ENCODE measurements at regions not wholly inside any gene's neighbourhood (a gene's known extent, or its start where the extent isn't known, plus 50 kb on each side); places are given as distances from the start of the nearest gene placed in this dataset.

- Mint-ChIP-seq H3K4me3 (no peak overlapping the region), H3K36me3 (ENCODE audit: low read depth) (no peaks in the 10 kb centered on the region), H3K9me3 (no peaks in the 10 kb centered on the region), H3K27ac (no peak overlapping the region), H3K4me1 (peaks cover 3% of the 10 kb centered on the region; the same call in 1 of the 3 replicates), H3K27me3 (ENCODE audit: insufficient read depth, low read depth, poor library complexity) (peaks cover 5% of the 10 kb centered on the region)
- no peak overlapping the region for H3K4me3 ChIP-seq
- DNase-seq (ENCODE audit: low spot score) (no peak), ATAC-seq (no peak)
- no peak overlapping the region for H3K27ac ChIP-seq (ENCODE audit: low read depth)
- no peaks in the 10 kb centered on the region for H3K36me3 ChIP-seq (ENCODE audit: insufficient read depth)
- H4K20me1 ChIP-seq (replicated peaks; ENCODE audit: insufficient read depth): no peaks in the 10 kb centered on the region
- no peak overlapping the region for H3K4me2 ChIP-seq
- no peaks in the 10 kb centered on the region for H3K79me2 ChIP-seq (replicated peaks; ENCODE audit: insufficient read depth)
- no peaks in the 10 kb centered on the region for H3K27me3 ChIP-seq (ENCODE audit: insufficient read depth)
- H2AFZ ChIP-seq: no peak overlapping the region
- no peaks in the 10 kb centered on the region for H3F3A ChIP-seq (replicated peaks; ENCODE audit: low read depth)
- TF ChIP-seq ZNF114 (CRISPR knock-in tag; IDR thresholded peaks at IDR 0.05): no peak
- no peak for TF ChIP-seq NANOG (IDR thresholded peaks at IDR 0.05; ENCODE audit: borderline replicate concordance)
- TF ChIP-seq, protein P1, sequence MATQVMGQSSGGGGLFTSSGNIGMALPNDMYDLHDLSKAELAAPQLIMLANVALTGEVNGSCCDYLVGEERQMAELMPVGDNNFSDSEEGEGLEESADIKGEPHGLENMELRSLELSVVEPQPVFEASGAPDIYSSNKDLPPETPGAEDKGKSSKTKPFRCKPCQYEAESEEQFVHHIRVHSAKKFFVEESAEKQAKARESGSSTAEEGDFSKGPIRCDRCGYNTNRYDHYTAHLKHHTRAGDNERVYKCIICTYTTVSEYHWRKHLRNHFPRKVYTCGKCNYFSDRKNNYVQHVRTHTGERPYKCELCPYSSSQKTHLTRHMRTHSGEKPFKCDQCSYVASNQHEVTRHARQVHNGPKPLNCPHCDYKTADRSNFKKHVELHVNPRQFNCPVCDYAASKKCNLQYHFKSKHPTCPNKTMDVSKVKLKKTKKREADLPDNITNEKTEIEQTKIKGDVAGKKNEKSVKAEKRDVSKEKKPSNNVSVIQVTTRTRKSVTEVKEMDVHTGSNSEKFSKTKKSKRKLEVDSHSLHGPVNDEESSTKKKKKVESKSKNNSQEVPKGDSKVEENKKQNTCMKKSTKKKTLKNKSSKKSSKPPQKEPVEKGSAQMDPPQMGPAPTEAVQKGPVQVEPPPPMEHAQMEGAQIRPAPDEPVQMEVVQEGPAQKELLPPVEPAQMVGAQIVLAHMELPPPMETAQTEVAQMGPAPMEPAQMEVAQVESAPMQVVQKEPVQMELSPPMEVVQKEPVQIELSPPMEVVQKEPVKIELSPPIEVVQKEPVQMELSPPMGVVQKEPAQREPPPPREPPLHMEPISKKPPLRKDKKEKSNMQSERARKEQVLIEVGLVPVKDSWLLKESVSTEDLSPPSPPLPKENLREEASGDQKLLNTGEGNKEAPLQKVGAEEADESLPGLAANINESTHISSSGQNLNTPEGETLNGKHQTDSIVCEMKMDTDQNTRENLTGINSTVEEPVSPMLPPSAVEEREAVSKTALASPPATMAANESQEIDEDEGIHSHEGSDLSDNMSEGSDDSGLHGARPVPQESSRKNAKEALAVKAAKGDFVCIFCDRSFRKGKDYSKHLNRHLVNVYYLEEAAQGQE (IDR thresholded peaks at IDR 0.05; ENCODE audit: unreplicated experiment): no peak
- no peak for TF ChIP-seq STAT1 (IDR thresholded peaks at IDR 0.05; ENCODE audit: unreplicated experiment)
- no peak for TF ChIP-seq POLR2AphosphoS5 (IDR thresholded peaks at IDR 0.05; ENCODE audit: low read depth)
- TF ChIP-seq EZH2phosphoT487 (IDR thresholded peaks at IDR 0.05; ENCODE audit: unreplicated experiment): no peak
- TF ChIP-seq ZNF331 (CRISPR knock-in tag; IDR thresholded peaks at IDR 0.05; ENCODE audit: low read depth): no peak
- TF ChIP-seq CTCF (conservative IDR thresholded peaks at IDR 0.05; ENCODE audit: low read depth in 2 of 2): no peak
- no peak for TF ChIP-seq EZH2 (IDR thresholded peaks at IDR 0.05; ENCODE audit: low read depth, unreplicated experiment)
- TF ChIP-seq, protein P2, sequence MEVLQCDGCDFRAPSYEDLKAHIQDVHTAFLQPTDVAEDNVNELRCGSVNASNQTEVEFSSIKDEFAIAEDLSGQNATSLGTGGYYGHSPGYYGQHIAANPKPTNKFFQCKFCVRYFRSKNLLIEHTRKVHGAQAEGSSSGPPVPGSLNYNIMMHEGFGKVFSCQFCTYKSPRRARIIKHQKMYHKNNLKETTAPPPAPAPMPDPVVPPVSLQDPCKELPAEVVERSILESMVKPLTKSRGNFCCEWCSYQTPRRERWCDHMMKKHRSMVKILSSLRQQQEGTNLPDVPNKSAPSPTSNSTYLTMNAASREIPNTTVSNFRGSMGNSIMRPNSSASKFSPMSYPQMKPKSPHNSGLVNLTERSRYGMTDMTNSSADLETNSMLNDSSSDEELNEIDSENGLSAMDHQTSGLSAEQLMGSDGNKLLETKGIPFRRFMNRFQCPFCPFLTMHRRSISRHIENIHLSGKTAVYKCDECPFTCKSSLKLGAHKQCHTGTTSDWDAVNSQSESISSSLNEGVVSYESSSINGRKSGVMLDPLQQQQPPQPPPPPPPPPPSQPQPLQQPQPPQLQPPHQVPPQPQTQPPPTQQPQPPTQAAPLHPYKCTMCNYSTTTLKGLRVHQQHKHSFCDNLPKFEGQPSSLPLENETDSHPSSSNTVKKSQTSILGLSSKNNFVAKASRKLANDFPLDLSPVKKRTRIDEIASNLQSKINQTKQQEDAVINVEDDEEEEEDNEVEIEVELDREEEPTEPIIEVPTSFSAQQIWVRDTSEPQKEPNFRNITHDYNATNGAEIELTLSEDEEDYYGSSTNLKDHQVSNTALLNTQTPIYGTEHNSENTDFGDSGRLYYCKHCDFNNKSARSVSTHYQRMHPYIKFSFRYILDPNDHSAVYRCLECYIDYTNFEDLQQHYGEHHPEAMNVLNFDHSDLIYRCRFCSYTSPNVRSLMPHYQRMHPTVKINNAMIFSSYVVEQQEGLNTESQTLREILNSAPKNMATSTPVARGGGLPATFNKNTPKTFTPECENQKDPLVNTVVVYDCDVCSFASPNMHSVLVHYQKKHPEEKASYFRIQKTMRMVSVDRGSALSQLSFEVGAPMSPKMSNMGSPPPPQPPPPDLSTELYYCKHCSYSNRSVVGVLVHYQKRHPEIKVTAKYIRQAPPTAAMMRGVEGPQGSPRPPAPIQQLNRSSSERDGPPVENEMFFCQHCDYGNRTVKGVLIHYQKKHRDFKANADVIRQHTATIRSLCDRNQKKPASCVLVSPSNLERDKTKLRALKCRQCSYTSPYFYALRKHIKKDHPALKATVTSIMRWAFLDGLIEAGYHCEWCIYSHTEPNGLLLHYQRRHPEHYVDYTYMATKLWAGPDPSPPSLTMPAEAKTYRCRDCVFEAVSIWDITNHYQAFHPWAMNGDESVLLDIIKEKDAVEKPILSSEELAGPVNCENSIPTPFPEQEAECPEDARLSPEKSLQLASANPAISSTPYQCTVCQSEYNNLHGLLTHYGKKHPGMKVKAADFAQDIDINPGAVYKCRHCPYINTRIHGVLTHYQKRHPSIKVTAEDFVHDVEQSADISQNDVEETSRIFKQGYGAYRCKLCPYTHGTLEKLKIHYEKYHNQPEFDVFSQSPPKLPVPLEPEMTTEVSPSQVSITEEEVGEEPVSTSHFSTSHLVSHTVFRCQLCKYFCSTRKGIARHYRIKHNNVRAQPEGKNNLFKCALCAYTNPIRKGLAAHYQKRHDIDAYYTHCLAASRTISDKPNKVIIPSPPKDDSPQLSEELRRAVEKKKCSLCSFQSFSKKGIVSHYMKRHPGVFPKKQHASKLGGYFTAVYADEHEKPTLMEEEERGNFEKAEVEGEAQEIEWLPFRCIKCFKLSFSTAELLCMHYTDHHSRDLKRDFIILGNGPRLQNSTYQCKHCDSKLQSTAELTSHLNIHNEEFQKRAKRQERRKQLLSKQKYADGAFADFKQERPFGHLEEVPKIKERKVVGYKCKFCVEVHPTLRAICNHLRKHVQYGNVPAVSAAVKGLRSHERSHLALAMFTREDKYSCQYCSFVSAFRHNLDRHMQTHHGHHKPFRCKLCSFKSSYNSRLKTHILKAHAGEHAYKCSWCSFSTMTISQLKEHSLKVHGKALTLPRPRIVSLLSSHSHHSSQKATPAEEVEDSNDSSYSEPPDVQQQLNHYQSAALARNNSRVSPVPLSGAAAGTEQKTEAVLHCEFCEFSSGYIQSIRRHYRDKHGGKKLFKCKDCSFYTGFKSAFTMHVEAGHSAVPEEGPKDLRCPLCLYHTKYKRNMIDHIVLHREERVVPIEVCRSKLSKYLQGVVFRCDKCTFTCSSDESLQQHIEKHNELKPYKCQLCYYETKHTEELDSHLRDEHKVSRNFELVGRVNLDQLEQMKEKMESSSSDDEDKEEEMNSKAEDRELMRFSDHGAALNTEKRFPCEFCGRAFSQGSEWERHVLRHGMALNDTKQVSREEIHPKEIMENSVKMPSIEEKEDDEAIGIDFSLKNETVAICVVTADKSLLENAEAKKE (CRISPR knock-in tag; IDR thresholded peaks at IDR 0.05): no peak
- TF ChIP-seq CREB1 (CRISPR knock-in tag; IDR thresholded peaks at IDR 0.05; ENCODE audit: low read depth): no peak
- TF ChIP-seq, protein P3, sequence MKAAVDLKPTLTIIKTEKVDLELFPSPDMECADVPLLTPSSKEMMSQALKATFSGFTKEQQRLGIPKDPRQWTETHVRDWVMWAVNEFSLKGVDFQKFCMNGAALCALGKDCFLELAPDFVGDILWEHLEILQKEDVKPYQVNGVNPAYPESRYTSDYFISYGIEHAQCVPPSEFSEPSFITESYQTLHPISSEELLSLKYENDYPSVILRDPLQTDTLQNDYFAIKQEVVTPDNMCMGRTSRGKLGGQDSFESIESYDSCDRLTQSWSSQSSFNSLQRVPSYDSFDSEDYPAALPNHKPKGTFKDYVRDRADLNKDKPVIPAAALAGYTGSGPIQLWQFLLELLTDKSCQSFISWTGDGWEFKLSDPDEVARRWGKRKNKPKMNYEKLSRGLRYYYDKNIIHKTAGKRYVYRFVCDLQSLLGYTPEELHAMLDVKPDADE (IDR thresholded peaks at IDR 0.05): no peak
- no peak for TF ChIP-seq JUNB (IDR thresholded peaks at IDR 0.05; ENCODE audit: unreplicated experiment)
- no peaks in the 10 kb centered on the region for H3K4me1 ChIP-seq (ENCODE audit: insufficient read depth)
- H3K9me2 ChIP-seq (ENCODE audit: insufficient read depth): no peaks in the 10 kb centered on the region
Observed at GRCh38 chr7:142507799-142508198, 241.5 kb upstream of the PRSS1 start.

All from GM23338 (cell line).